PC-9 (cell line): ENCODE measurements at regions not wholly inside any gene's neighbourhood (a gene's known extent, or its start where the extent isn't known, plus 50 kb on each side); places are given as distances from the start of the nearest gene placed in this dataset.

Source experiments
- CTCF ChIP-seq: fragments of 200-600 bp; sonication (generic); conservative IDR thresholded peaks from 2 replicates; pipeline ENCODE4 v1.6.1; 2017; ENCODE audit warnings: mixed run types, antibody characterized with exemption, mild to moderate bottlenecking, moderate library complexity
- EZH2 ChIP-seq: fragments of 200-600 bp; sonication (generic); IDR thresholded peaks from 2 replicates; pipeline ENCODE4 v1.8.0; 2017; ENCODE audit warnings: antibody characterized with exemption, low read depth

GRCh38 chr5:4362411-4362810 is 766.8 kb downstream of the IRX1 start:
- TF ChIP-seq CTCF (no peak), EZH2 (no peak)
